IMR-90 (cell line): ENCODE measurements at regions not wholly inside any gene's neighbourhood (a gene's known extent, or its start where the extent isn't known, plus 50 kb on each side); places are given as distances from the start of the nearest gene placed in this dataset.

Experiments used
- RAD21 ChIP-seq: IDR thresholded peaks from 2 replicates; pipeline ENCODE4 v1.6.1; 2012; ENCODE audit warnings: low read length, improper control_type of control experiment
- TF ChIP-seq, protein P1 (sequence below): conservative IDR thresholded peaks from 2 replicates; pipeline ENCODE4 v1.5.1; 2012; ENCODE audit warnings: mild to moderate bottlenecking, low read depth, low read length, improper control_type of control experiment
- TF ChIP-seq, protein P2 (sequence below): fragments of 150-350 bp; IDR thresholded peaks from 2 replicates; pipeline ENCODE4 v1.6.1; 2017; ENCODE audit warnings: mild to moderate bottlenecking, antibody characterized with exemption, low read length, low read depth
- TF ChIP-seq, protein P3 (sequence below): fragments of 150-350 bp; IDR thresholded peaks from 2 replicates; pipeline ENCODE4 v1.6.1; 2016; ENCODE audit warnings: low read depth, mild to moderate bottlenecking, low read length, moderate library complexity, borderline replicate concordance

DNA sequence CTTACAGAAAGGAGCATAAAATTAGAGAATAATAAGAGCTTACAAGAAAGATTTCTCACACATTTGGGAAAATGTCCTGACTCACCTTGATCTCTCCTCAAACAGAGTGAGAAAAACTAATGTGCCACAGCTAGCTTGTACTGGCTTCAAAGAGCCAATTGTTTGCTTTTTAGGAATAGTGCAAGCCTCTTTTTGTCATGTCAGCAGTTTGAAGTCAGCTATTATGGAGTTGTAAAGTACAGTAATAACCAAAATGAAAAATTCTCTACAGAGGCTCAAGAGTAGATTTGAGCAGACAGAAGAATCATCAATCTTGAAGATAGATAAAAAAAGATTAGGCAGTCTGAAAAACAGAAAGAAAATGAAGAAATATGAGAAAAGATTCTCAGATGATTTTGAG, 313.4 kb upstream of the GPR149 start:
- TF ChIP-seq, protein P1, sequence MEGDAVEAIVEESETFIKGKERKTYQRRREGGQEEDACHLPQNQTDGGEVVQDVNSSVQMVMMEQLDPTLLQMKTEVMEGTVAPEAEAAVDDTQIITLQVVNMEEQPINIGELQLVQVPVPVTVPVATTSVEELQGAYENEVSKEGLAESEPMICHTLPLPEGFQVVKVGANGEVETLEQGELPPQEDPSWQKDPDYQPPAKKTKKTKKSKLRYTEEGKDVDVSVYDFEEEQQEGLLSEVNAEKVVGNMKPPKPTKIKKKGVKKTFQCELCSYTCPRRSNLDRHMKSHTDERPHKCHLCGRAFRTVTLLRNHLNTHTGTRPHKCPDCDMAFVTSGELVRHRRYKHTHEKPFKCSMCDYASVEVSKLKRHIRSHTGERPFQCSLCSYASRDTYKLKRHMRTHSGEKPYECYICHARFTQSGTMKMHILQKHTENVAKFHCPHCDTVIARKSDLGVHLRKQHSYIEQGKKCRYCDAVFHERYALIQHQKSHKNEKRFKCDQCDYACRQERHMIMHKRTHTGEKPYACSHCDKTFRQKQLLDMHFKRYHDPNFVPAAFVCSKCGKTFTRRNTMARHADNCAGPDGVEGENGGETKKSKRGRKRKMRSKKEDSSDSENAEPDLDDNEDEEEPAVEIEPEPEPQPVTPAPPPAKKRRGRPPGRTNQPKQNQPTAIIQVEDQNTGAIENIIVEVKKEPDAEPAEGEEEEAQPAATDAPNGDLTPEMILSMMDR, result no peak
- TF ChIP-seq, protein P2, sequence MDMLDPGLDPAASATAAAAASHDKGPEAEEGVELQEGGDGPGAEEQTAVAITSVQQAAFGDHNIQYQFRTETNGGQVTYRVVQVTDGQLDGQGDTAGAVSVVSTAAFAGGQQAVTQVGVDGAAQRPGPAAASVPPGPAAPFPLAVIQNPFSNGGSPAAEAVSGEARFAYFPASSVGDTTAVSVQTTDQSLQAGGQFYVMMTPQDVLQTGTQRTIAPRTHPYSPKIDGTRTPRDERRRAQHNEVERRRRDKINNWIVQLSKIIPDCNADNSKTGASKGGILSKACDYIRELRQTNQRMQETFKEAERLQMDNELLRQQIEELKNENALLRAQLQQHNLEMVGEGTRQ, result no peak
- no peak for TF ChIP-seq RAD21
- TF ChIP-seq, protein P3, sequence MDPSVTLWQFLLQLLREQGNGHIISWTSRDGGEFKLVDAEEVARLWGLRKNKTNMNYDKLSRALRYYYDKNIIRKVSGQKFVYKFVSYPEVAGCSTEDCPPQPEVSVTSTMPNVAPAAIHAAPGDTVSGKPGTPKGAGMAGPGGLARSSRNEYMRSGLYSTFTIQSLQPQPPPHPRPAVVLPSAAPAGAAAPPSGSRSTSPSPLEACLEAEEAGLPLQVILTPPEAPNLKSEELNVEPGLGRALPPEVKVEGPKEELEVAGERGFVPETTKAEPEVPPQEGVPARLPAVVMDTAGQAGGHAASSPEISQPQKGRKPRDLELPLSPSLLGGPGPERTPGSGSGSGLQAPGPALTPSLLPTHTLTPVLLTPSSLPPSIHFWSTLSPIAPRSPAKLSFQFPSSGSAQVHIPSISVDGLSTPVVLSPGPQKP, result no peak
